HepG2 (cell line): ENCODE measurements at regions not wholly inside any gene's neighbourhood (a gene's known extent, or its start where the extent isn't known, plus 50 kb on each side); places are given as distances from the start of the nearest gene placed in this dataset.

Experiments
- ATAC-seq: fragments of 200-7000 bp; cut with Tn5 transposase; 3 replicates; pipeline ENCODE4 v1.9.1; 2020; ENCODE audit warnings: mild to moderate bottlenecking, moderate library complexity
- BruUV-seq: library from RNA; stranded (reverse); fragments of 400-500 nt; replicated peaks from 2 replicates; lab custom pipeline; 2021; lab: Mats Ljungman, UMichigan
- CTCF ChIA-PET: fragments of 300-600 bp; formaldehyde crosslinking; extraction: SDS; loops from one replicate; lab custom pipeline; 2021; ENCODE audit warnings: low total read pairs, inconsistent platforms, low intra/inter-chr PET ratio; lab: Yijun Ruan, JAX
- POLR2A ChIA-PET: fragments of 350-600 bp; sonication (Branson Sonifier 250); formaldehyde crosslinking; loops from one replicate; lab custom pipeline; 2020; ENCODE audit warnings: antibody characterized with exemption, inconsistent platforms; lab: Yijun Ruan, JAX
- DNase-seq: peaks from one replicate; pipeline ENCODE4 v3.0.0-alpha.2; 2015; ENCODE audit warnings: low spot score
- FAIRE-seq: peaks from 3 replicates; lab custom pipeline; 2011; peaks lifted over from hg19 to GRCh38; lab: Jason Lieb, UNC
- H2AFZ ChIP-seq: one replicate; pipeline ENCODE4 v1.6.1; 2011; ENCODE audit warnings: low read length, inconsistent platforms
- H3K27ac ChIP-seq: fragments of 300-600 bp; 3 replicates; pipeline ENCODE4 v1.8.0; 2011; ENCODE audit warnings: mixed run types, mild to moderate bottlenecking, mixed read lengths, low read length, inconsistent platforms; ENCODE audit not compliant: insufficient read depth; ENCODE audit errors: extremely low read length
- H3K27me3 ChIP-seq, 2 experiments: fragments of 200-600 bp in 1 of 2; 2 replicates in 1 of 2; 3 replicates in 1 of 2; pipeline versions ENCODE4 v1.6.0 to v1.8.0; 2011; ENCODE audit warnings: low read length in 2 of 2, mild to moderate bottlenecking in 2 of 2, moderate library complexity in 2 of 2, inconsistent platforms in 1 of 2; ENCODE audit not compliant: insufficient read depth in 2 of 2, control insufficient read depth in 1 of 2
- H3K36me3 ChIP-seq, 2 experiments: fragments of 200-600 bp in 1 of 2; replicated peaks in 1 of 2; 2 replicates in 1 of 2; 3 replicates in 1 of 2; pipeline versions ENCODE4 v1.5.1 to v1.8.0; 2011; ENCODE audit warnings: low read length in 2 of 2, inconsistent platforms in 1 of 2; ENCODE audit not compliant: insufficient read depth in 2 of 2, control insufficient read depth in 1 of 2
- H3K4me1 ChIP-seq: 2 replicates; pipeline ENCODE4 v1.5.1; 2012; ENCODE audit warnings: low read length, inconsistent platforms; ENCODE audit not compliant: insufficient read depth
- H3K4me2 ChIP-seq: 2 replicates; pipeline ENCODE4 v1.6.0; 2011; ENCODE audit warnings: low read depth, low read length, inconsistent platforms
- H3K4me3 ChIP-seq, 3 experiments: fragments of 200-600 bp in 1 of 3; sonication (generic), shearing (Covaris generic) in 1 of 3; replicated peaks in 1 of 3; 2 replicates each; pipeline ENCODE4 v1.5.1; 2011 to 2016; ENCODE audit warnings: low read length in 3 of 3, inconsistent platforms in 2 of 3, low read depth in 2 of 3, mild to moderate bottlenecking in 2 of 3, control low read depth in 1 of 3, mixed read lengths in 1 of 3; ENCODE audit not compliant: insufficient read depth in 1 of 3
- H3K79me2 ChIP-seq: one replicate; pipeline ENCODE4 v1.6.1; 2011; ENCODE audit warnings: low read length, inconsistent platforms; ENCODE audit not compliant: insufficient read depth
- H3K9ac ChIP-seq: 2 replicates; pipeline ENCODE4 v1.6.0; 2011; ENCODE audit warnings: mild to moderate bottlenecking, low read depth, low read length, inconsistent platforms; ENCODE audit not compliant: insufficient read depth
- H3K9me3 ChIP-seq: 2 replicates; pipeline ENCODE4 v1.5.1; 2012; ENCODE audit warnings: mild to moderate bottlenecking, low read length
- H4K20me1 ChIP-seq: 2 replicates; pipeline ENCODE4 v1.6.0; 2011; ENCODE audit warnings: inconsistent platforms, mild to moderate bottlenecking, low read length, moderate library complexity; ENCODE audit not compliant: insufficient read depth
- AKAP8 ChIP-seq: sonication (generic); formaldehyde crosslinking; IDR thresholded peaks from 2 replicates; pipeline ENCODE4 v1.5.1; 2020; ENCODE audit warnings: mild to moderate bottlenecking, missing genetic modification reagents
- CTCF ChIP-seq: sonication (generic); formaldehyde crosslinking; IDR thresholded peaks from 2 replicates; pipeline ENCODE4 v1.5.0; 2020; ENCODE audit warnings: mild to moderate bottlenecking, missing genetic modification reagents, moderate library complexity
- FLYWCH1 ChIP-seq: sonication (generic); formaldehyde crosslinking; IDR thresholded peaks from 2 replicates; pipeline ENCODE4 v1.8.1; 2023; ENCODE audit warnings: mild to moderate bottlenecking, missing genetic modification reagents
- FOXM1 ChIP-seq: sonication (generic); formaldehyde crosslinking; IDR thresholded peaks from 2 replicates; pipeline ENCODE4 v1.5.0; 2020; ENCODE audit warnings: missing genetic modification reagents
- HHEX ChIP-seq: IDR thresholded peaks from 2 replicates; pipeline ENCODE4 v1.6.1; 2016; ENCODE audit warnings: control low read depth
- JDP2 ChIP-seq: sonication (generic); formaldehyde crosslinking; IDR thresholded peaks from 2 replicates; pipeline ENCODE4 v1.8.1; 2022; ENCODE audit warnings: missing genetic modification reagents, borderline replicate concordance
- MYNN ChIP-seq: sonication (generic); formaldehyde crosslinking; IDR thresholded peaks from 2 replicates; pipeline ENCODE4 v1.4.0; 2020; ENCODE audit warnings: mild to moderate bottlenecking, low read depth, missing genetic modification reagents
- NFIC ChIP-seq: IDR thresholded peaks from 2 replicates; pipeline ENCODE4 v1.6.1; 2012; ENCODE audit warnings: mild to moderate bottlenecking, low read length, inconsistent platforms
- ONECUT2 ChIP-seq: sonication (generic); formaldehyde crosslinking; IDR thresholded peaks from 2 replicates; pipeline ENCODE4 v1.4.0; 2020; ENCODE audit warnings: missing genetic modification reagents
- POGZ ChIP-seq: sonication (generic); formaldehyde crosslinking; IDR thresholded peaks from 2 replicates; pipeline ENCODE4 v1.4.0; 2020; ENCODE audit warnings: mild to moderate bottlenecking, missing genetic modification reagents
- REL ChIP-seq: sonication (generic); formaldehyde crosslinking; conservative IDR thresholded peaks from 2 replicates; pipeline ENCODE4 v1.8.0; 2022; ENCODE audit warnings: mild to moderate bottlenecking, missing genetic modification reagents, moderate library complexity
- SALL1 ChIP-seq: sonication (generic); formaldehyde crosslinking; IDR thresholded peaks from 2 replicates; pipeline ENCODE4 v1.8.0; 2022; ENCODE audit warnings: mild to moderate bottlenecking, missing genetic modification reagents
- ZC3H4 ChIP-seq: sonication (generic); formaldehyde crosslinking; IDR thresholded peaks from 2 replicates; pipeline ENCODE4 v1.4.0; 2020; ENCODE audit warnings: missing genetic modification reagents, borderline replicate concordance
- ZFP36 ChIP-seq: fragments of 150-350 bp; IDR thresholded peaks from 2 replicates; pipeline ENCODE4 v1.6.1; 2018; ENCODE audit warnings: borderline replicate concordance, low read length, low read depth; ENCODE audit not compliant: partially characterized antibody
- ZKSCAN1 ChIP-seq: fragments of 150-350 bp; IDR thresholded peaks from 2 replicates; pipeline ENCODE4 v1.6.1; 2014; ENCODE audit warnings: low read length
- ZNF329 ChIP-seq: sonication (generic); formaldehyde crosslinking; IDR thresholded peaks from 2 replicates; pipeline ENCODE4 v1.9.0; 2021; ENCODE audit warnings: low read depth, mild to moderate bottlenecking, missing genetic modification reagents
- ZNF350 ChIP-seq: sonication (generic); formaldehyde crosslinking; IDR thresholded peaks from 2 replicates; pipeline ENCODE4 v1.4.0; 2020; ENCODE audit warnings: mild to moderate bottlenecking, low read depth, missing genetic modification reagents, borderline replicate concordance
- ZNF382 ChIP-seq: sonication (generic); formaldehyde crosslinking; IDR thresholded peaks from 2 replicates; pipeline ENCODE4 v1.5.0; 2020; ENCODE audit warnings: missing genetic modification reagents, mild to moderate bottlenecking, borderline replicate concordance
- ZNF431 ChIP-seq: sonication (generic); formaldehyde crosslinking; IDR thresholded peaks from 2 replicates; pipeline ENCODE4 v1.9.0; 2022; ENCODE audit warnings: missing genetic modification reagents, low read depth, mild to moderate bottlenecking, borderline replicate concordance
- ZNF572 ChIP-seq: sonication (generic); formaldehyde crosslinking; IDR thresholded peaks from 2 replicates; pipeline ENCODE4 v1.5.1; 2020; ENCODE audit warnings: mild to moderate bottlenecking, missing genetic modification reagents
- ZNF597 ChIP-seq: sonication (generic); formaldehyde crosslinking; IDR thresholded peaks from 2 replicates; pipeline ENCODE4 v1.5.0; 2020; ENCODE audit warnings: missing genetic modification reagents
- ZNF7 ChIP-seq: IDR thresholded peaks from 2 replicates; pipeline ENCODE4 v1.6.1; 2016; ENCODE audit warnings: missing biosample characterization, missing genetic modification reagents
- ZNF841 ChIP-seq: sonication (generic); formaldehyde crosslinking; IDR thresholded peaks from 2 replicates; pipeline ENCODE4 v1.8.1; 2023; ENCODE audit warnings: missing genetic modification reagents, borderline replicate concordance
- WGBS: methylation state at CpG from one replicate; pipeline ENCODE4 v1.1.6; 2017; ENCODE audit warnings: low lambda C conversion rate; 5-methylcytosine and 5-hydroxymethylcytosine counted together
- in situ Hi-C: cut with HindIII; loops from 2 replicates; pipeline ENCODE4 v1.10.0; 2017; ENCODE audit warnings: low pct_unique_long_range_greater_than_20kb; ENCODE audit not compliant: extremely low pct_ligation_motif_present
- intact Hi-C: fragments of 100-400 bp; cut with micrococcal nuclease; formaldehyde crosslinking; loops from one replicate; pipeline ENCODE4 v1.10.0; 2022; ENCODE audit not compliant: unreplicated experiment

GRCh38 chr2:16102358-16102975, 162.1 kb downstream of the MYCN start:
- no TSS peak for BruUV-seq
- no peaks in the 10 kb centered on the region for H3K36me3 ChIP-seq
- no peak overlapping the region for H3K4me3 ChIP-seq
- no peak overlapping the region for H3K9ac ChIP-seq
- intact Hi-C loops = no loop called here
- no peaks in the 10 kb centered on the region for H4K20me1 ChIP-seq
- in situ Hi-C loops = no loop called here
- peak; percentile 31 for ATAC-seq
- H3K4me1 ChIP-seq = peaks cover 58% of the 10 kb centered on the region
- no peaks in the 10 kb centered on the region for H3K9me3 ChIP-seq
- FAIRE-seq = no peak
- no peaks in the 10 kb centered on the region for H3K27me3 ChIP-seq
- H3K27ac ChIP-seq = no peak overlapping the region
- no peak for DNase-seq
- ChIA-PET CTCF (no interaction called here), POLR2A (no interaction called here)
- H3K79me2 ChIP-seq = no peaks in the 10 kb centered on the region
- H2AFZ ChIP-seq = no peak overlapping the region
- H3K4me2 ChIP-seq = no peak overlapping the region; the same call in 1 of the 2 replicates
- WGBS = 81% methylated on average over 13 of the region's 14 CpGs
- TF ChIP-seq ZNF572 (CRISPR knock-in tag) (no peak), SALL1 (CRISPR knock-in tag) (0 out of 2 replicates have a peak, but pooled peaks have one; percentile 19), ZFP36 (no peak), ZC3H4 (CRISPR knock-in tag) (no peak), ZNF382 (no peak), FLYWCH1 (CRISPR knock-in tag) (no peak), AKAP8 (CRISPR knock-in tag) (no peak), ZKSCAN1 (peak; percentile 88), ZNF329 (no peak), CTCF (CRISPR knock-in tag) (no peak), FOXM1 (no peak), ZNF7 (CRISPR knock-in tag) (peak; percentile 73; the same call in 1 of the 2 replicates), HHEX (CRISPR knock-in tag) (no peak), ZNF350 (CRISPR knock-in tag) (no peak), ZNF841 (CRISPR knock-in tag) (no peak), ONECUT2 (CRISPR knock-in tag) (no peak), ZNF597 (CRISPR knock-in tag) (no peak), JDP2 (CRISPR knock-in tag) (no peak), NFIC (no peak), POGZ (CRISPR knock-in tag) (no peak), ZNF431 (CRISPR knock-in tag) (no peak), MYNN (CRISPR knock-in tag) (no peak), REL (CRISPR knock-in tag) (no peak)
